ENCODE measurements at regions not wholly inside any gene's neighbourhood (a gene's known extent, or its start where the extent isn't known, plus 50 kb on each side); places are given as distances from the start of the nearest gene placed in this dataset.

- intact Hi-C loops (cut with micrococcal nuclease) = loop anchor here (5.0 kb wide), 1 partner anchor 37 kb away; no protein-coding TSS in a partner anchor
- POLR2A ChIA-PET = interaction anchor here (0.5 to 1.4 kb wide), 4 partner anchors 14 to 1705 kb away, joined by 3 to 5 read pairs (median 4); no protein-coding TSS in a partner anchor
Measured at GRCh38 chr1:184905601-184906322, 68.5 kb downstream of the NIBAN1 start.

DNA sequence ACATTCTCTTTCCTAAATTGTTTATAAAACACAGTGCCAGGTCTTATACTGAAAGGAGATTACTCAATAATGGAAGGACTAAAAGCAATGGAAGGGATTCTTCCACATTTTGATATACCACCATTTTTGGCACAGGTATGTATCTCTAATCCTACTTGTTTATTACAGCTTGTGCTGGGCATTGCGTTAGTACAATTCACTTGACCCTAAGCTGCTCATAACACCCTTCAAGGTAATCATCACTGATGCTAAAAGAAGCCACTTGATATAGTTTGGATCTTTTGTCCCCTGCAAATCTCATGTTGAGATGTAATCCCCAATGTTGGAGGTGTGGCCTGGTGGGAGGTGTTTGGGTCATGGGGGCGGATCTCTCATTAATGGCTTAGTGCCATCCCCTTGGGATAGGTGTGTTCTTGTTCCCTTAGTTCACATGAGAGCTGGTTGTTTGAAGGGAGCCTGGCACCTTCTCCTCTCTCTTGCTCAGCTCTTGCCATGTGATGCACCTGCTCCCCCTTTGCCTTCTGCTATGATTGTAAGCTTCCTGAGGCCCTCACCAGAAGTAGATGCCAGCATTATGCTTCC is 71.1 kb downstream of the NIBAN1 start:
- intact Hi-C loops (cut with micrococcal nuclease) = no loop called here
- TF ChIP-seq, protein P1, sequence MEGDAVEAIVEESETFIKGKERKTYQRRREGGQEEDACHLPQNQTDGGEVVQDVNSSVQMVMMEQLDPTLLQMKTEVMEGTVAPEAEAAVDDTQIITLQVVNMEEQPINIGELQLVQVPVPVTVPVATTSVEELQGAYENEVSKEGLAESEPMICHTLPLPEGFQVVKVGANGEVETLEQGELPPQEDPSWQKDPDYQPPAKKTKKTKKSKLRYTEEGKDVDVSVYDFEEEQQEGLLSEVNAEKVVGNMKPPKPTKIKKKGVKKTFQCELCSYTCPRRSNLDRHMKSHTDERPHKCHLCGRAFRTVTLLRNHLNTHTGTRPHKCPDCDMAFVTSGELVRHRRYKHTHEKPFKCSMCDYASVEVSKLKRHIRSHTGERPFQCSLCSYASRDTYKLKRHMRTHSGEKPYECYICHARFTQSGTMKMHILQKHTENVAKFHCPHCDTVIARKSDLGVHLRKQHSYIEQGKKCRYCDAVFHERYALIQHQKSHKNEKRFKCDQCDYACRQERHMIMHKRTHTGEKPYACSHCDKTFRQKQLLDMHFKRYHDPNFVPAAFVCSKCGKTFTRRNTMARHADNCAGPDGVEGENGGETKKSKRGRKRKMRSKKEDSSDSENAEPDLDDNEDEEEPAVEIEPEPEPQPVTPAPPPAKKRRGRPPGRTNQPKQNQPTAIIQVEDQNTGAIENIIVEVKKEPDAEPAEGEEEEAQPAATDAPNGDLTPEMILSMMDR (IDR thresholded peaks at IDR 0.05; ENCODE audit: unreplicated experiment) = no peak
- Mint-ChIP-seq H3K27me3 (ENCODE audit: insufficient read depth, unreplicated experiment) (peaks cover 98% of the 10 kb centered on the region), H3K4me3 (ENCODE audit: unreplicated experiment) (no peak overlapping the region), H3K4me1 (ENCODE audit: insufficient read depth, unreplicated experiment) (peaks cover 8% of the 10 kb centered on the region), H3K9me3 (ENCODE audit: unreplicated experiment) (peaks cover 7% of the 10 kb centered on the region), H3K36me3 (ENCODE audit: insufficient read depth, unreplicated experiment) (no peaks in the 10 kb centered on the region), H3K27ac (ENCODE audit: low read depth, unreplicated experiment) (no peak overlapping the region)
- no peak for DNase-seq (ENCODE audit: unreplicated experiment)
- ChIA-PET POLR2A (interaction anchor here (3.6 kb wide), 1 partner anchor 10 kb away, joined by 18 read pairs; no protein-coding TSS in a partner anchor), CTCF (interaction anchor here (0.6 to 1.3 kb wide), 4 partner anchors 14 to 818 kb away, joined by 3 to 6 read pairs (median 3); no protein-coding TSS in a partner anchor)
- BruUV-seq (replicated peaks) = no TSS peak

More at GRCh38 chr1:184905601-184906322, 68.5 kb downstream of the NIBAN1 start:
- H3K9me3 Mint-ChIP-seq (ENCODE audit: unreplicated experiment) = peaks cover 7% of the 10 kb centered on the region
- no peak overlapping the region for H3K4me3 Mint-ChIP-seq (ENCODE audit: unreplicated experiment)
- no peaks in the 10 kb centered on the region for H3K36me3 Mint-ChIP-seq (ENCODE audit: insufficient read depth, unreplicated experiment)
- no TSS peak for BruUV-seq (replicated peaks)
- no peak overlapping the region for H3K27ac Mint-ChIP-seq (ENCODE audit: low read depth, unreplicated experiment)
- peaks cover 8% of the 10 kb centered on the region for H3K4me1 Mint-ChIP-seq (ENCODE audit: insufficient read depth, unreplicated experiment)
- H3K27me3 Mint-ChIP-seq (ENCODE audit: insufficient read depth, unreplicated experiment) = peaks cover 93% of the 10 kb centered on the region
- CTCF ChIA-PET = interaction anchor here (0.7 to 1.3 kb wide), 2 partner anchors 76 to 747 kb away, joined by 5 read pairs; no protein-coding TSS in a partner anchor
- TF ChIP-seq, protein P1 (IDR thresholded peaks at IDR 0.05; ENCODE audit: unreplicated experiment) = no peak
- DNase-seq (ENCODE audit: unreplicated experiment) = no peak

DNA sequence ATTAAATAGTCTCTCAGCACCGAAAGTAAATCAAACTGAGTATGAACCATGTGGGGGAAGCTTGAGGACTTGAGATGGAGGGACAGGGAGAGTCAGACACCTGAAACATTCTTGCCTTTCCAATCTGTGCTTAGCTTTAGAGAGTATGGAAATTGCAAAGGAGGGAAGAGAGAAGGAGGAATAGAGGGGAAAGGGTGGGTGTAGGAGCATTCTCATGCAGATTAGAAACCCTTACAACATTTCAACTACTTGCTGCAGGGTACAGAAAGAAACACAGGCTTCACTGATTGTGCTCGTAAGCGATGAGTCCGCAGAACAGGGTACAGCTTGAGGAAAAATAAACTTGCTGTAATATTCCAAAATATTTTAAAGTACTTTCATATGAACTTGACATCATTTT is 73.8 kb downstream of the NIBAN1 start:
- H3K27ac Mint-ChIP-seq (ENCODE audit: low read depth, unreplicated experiment) = no peak overlapping the region
- CTCF ChIA-PET = interaction anchor here (0.5 to 1.6 kb wide), 6 partner anchors 7 to 109 kb away, joined by 3 to 7 read pairs (median 3); no protein-coding TSS in a partner anchor
- BruUV-seq (replicated peaks) = no TSS peak
- intact Hi-C loops (cut with micrococcal nuclease) = no loop called here
- no peak overlapping the region for H3K4me3 Mint-ChIP-seq (ENCODE audit: unreplicated experiment)
- H3K36me3 Mint-ChIP-seq (ENCODE audit: insufficient read depth, unreplicated experiment) = no peaks in the 10 kb centered on the region
- POLR2A ChIA-PET = interaction anchor here (0.5 to 1.5 kb wide), 8 partner anchors 8 to 443 kb away, joined by 3 to 5 read pairs (median 3); no protein-coding TSS in a partner anchor
- H3K4me1 Mint-ChIP-seq (ENCODE audit: insufficient read depth, unreplicated experiment) = peaks cover 5% of the 10 kb centered on the region
- no peak for DNase-seq (ENCODE audit: unreplicated experiment)
- TF ChIP-seq, protein P1 (IDR thresholded peaks at IDR 0.05; ENCODE audit: unreplicated experiment) = no peak
- H3K27me3 Mint-ChIP-seq (ENCODE audit: insufficient read depth, unreplicated experiment) = peaks cover 98% of the 10 kb centered on the region
- peaks cover 7% of the 10 kb centered on the region for H3K9me3 Mint-ChIP-seq (ENCODE audit: unreplicated experiment)

- POLR2A ChIA-PET = interaction anchor here (0.7 kb wide), 1 partner anchor 23 kb away, joined by 3 read pairs; no protein-coding TSS in a partner anchor
- Mint-ChIP-seq H3K4me1 (ENCODE audit: insufficient read depth, unreplicated experiment) (no peaks in the 10 kb centered on the region), H3K27ac (ENCODE audit: low read depth, unreplicated experiment) (no peak overlapping the region), H3K9me3 (ENCODE audit: unreplicated experiment) (no peaks in the 10 kb centered on the region), H3K36me3 (ENCODE audit: insufficient read depth, unreplicated experiment) (no peaks in the 10 kb centered on the region), H3K4me3 (ENCODE audit: unreplicated experiment) (no peak overlapping the region), H3K27me3 (ENCODE audit: insufficient read depth, unreplicated experiment) (peaks cover 100% of the 10 kb centered on the region)
- intact Hi-C loops (cut with micrococcal nuclease) = no loop called here
- no TSS peak for BruUV-seq (replicated peaks)
- TF ChIP-seq, protein P1 (IDR thresholded peaks at IDR 0.05; ENCODE audit: unreplicated experiment) = no peak
- DNase-seq (ENCODE audit: unreplicated experiment) = no peak
- CTCF ChIA-PET = no interaction called here
Measured at GRCh38 chr1:184896000-184896399, 78.3 kb downstream of the NIBAN1 start.
